ENCODE measurements at regions not wholly inside any gene's neighbourhood (a gene's known extent, or its start where the extent isn't known, plus 50 kb on each side); places are given as distances from the start of the nearest gene placed in this dataset.

- no peak overlapping the region for H3K4me3 ChIP-seq (ENCODE audit: low read length)
- no peak overlapping the region for H3K4me2 ChIP-seq (ENCODE audit: low read length)
- H3K27ac ChIP-seq (ENCODE audit: low read length), result no peak overlapping the region
- H3K79me2 ChIP-seq (replicated peaks; ENCODE audit: insufficient read depth, low read length), result no peaks in the 10 kb centered on the region
- TF ChIP-seq, protein P1, sequence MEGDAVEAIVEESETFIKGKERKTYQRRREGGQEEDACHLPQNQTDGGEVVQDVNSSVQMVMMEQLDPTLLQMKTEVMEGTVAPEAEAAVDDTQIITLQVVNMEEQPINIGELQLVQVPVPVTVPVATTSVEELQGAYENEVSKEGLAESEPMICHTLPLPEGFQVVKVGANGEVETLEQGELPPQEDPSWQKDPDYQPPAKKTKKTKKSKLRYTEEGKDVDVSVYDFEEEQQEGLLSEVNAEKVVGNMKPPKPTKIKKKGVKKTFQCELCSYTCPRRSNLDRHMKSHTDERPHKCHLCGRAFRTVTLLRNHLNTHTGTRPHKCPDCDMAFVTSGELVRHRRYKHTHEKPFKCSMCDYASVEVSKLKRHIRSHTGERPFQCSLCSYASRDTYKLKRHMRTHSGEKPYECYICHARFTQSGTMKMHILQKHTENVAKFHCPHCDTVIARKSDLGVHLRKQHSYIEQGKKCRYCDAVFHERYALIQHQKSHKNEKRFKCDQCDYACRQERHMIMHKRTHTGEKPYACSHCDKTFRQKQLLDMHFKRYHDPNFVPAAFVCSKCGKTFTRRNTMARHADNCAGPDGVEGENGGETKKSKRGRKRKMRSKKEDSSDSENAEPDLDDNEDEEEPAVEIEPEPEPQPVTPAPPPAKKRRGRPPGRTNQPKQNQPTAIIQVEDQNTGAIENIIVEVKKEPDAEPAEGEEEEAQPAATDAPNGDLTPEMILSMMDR (IDR thresholded peaks at IDR 0.05; ENCODE audit: poor library complexity, severe bottlenecking), result no peak
- no peak for TF ChIP-seq SMC3 (conservative IDR thresholded peaks at IDR 0.05; ENCODE audit: poor library complexity)
- no peak for TF ChIP-seq REST (IDR thresholded peaks at IDR 0.05; ENCODE audit: borderline replicate concordance)
- no peak for TF ChIP-seq EZH2 (IDR thresholded peaks at IDR 0.05; ENCODE audit: borderline replicate concordance, insufficient read depth, low read length, poor library complexity, severe bottlenecking)
- no peak for TF ChIP-seq MXI1 (conservative IDR thresholded peaks at IDR 0.05; ENCODE audit: poor library complexity, severe bottlenecking)
- TF ChIP-seq RAD21 (conservative IDR thresholded peaks at IDR 0.05), result no peak
- no peak for TF ChIP-seq EP300 (conservative IDR thresholded peaks at IDR 0.05; ENCODE audit: poor library complexity, severe bottlenecking)
- no peaks in the 10 kb centered on the region for H3K9me3 ChIP-seq (ENCODE audit: low read length)
- H3F3A ChIP-seq (ENCODE audit: insufficient read depth, low read length, poor library complexity, severe bottlenecking), result no peaks in the 10 kb centered on the region
- no peak overlapping the region for H3K9ac ChIP-seq (ENCODE audit: low read length)
- peak overlapping the region; percentile 14 for H2AFZ ChIP-seq (ENCODE audit: low read depth, low read length)
- H4K20me1 ChIP-seq (ENCODE audit: insufficient read depth), result no peaks in the 10 kb centered on the region
- H3K36me3 ChIP-seq (ENCODE audit: insufficient read depth, low read length), result no peaks in the 10 kb centered on the region
- no peaks in the 10 kb centered on the region for H3K27me3 ChIP-seq (ENCODE audit: insufficient read depth, low read depth, low read length)
- H3K9me2 ChIP-seq (ENCODE audit: insufficient read depth, low read length), result no peaks in the 10 kb centered on the region
These were observed 228.4 kb downstream of the BLID start for GRCh38 chr11:121887569-121887968.

- TF ChIP-seq EP300 (conservative IDR thresholded peaks at IDR 0.05; ENCODE audit: poor library complexity, severe bottlenecking), result peak; percentile 51
- TF ChIP-seq SMC3 (conservative IDR thresholded peaks at IDR 0.05; ENCODE audit: poor library complexity), result no peak
- TF ChIP-seq, protein P1 (IDR thresholded peaks at IDR 0.05; ENCODE audit: poor library complexity, severe bottlenecking), result no peak
- TF ChIP-seq REST (IDR thresholded peaks at IDR 0.05; ENCODE audit: borderline replicate concordance), result no peak
- Histone ChIP-seq H4K20me1 (ENCODE audit: insufficient read depth) (no peaks in the 10 kb centered on the region), H3K79me2 (replicated peaks; ENCODE audit: insufficient read depth, low read length) (no peaks in the 10 kb centered on the region), H3K9me3 (ENCODE audit: low read length) (no peaks in the 10 kb centered on the region), H3K4me2 (ENCODE audit: low read length) (no peak overlapping the region), H3K9ac (ENCODE audit: low read length) (no peak overlapping the region), H3F3A (ENCODE audit: insufficient read depth, low read length, poor library complexity, severe bottlenecking) (no peaks in the 10 kb centered on the region), H3K27ac (ENCODE audit: low read length) (no peak overlapping the region), H3K36me3 (ENCODE audit: insufficient read depth, low read length) (no peaks in the 10 kb centered on the region), H3K27me3 (ENCODE audit: insufficient read depth, low read depth, low read length) (no peaks in the 10 kb centered on the region), H3K9me2 (ENCODE audit: insufficient read depth, low read length) (no peaks in the 10 kb centered on the region), H2AFZ (ENCODE audit: low read depth, low read length) (no peak overlapping the region), H3K4me3 (ENCODE audit: low read length) (no peak overlapping the region)
These were observed 229.0 kb downstream of the BLID start for GRCh38 chr11:121886996-121887395.

All from neural cell (in vitro differentiated cells).